Heart left ventricle (tissue), 13 donors: ENCODE measurements at regions not wholly inside any gene's neighbourhood (a gene's known extent, or its start where the extent isn't known, plus 50 kb on each side); places are given as distances from the start of the nearest gene placed in this dataset.

Experiments used
- POLR2A ChIP-seq, 2 donors: fragments of 450-650 bp; IDR thresholded peaks; one replicate each; pipeline ENCODE4 v1.6.1; 2017; ENCODE audit warnings: antibody characterized with exemption in 2 of 2, mild to moderate bottlenecking in 2 of 2, moderate library complexity in 2 of 2
- TF ChIP-seq, protein P1 (sequence below), 12 donors: fragments of 200-600 bp; sonication (generic) in 4 of 12; IDR thresholded peaks; one replicate each; pipeline versions ENCODE4 v1.5.0 to v1.8.0; 2018 to 2022; ENCODE audit warnings: antibody characterized with exemption in 12 of 12, mild to moderate bottlenecking in 5 of 12
- donor health status: ischemic (EF 13 %, LVEDD 7.1; RV severe dilation, severe dysfunction).
- donor health status: DM: no; HTN: yes; CAD: no.
- donor health status: DM: no; HTN: no; CAD: no.
- donor health status: ischemic (EF 25% LVEDD 6.9; RV normal size, moderate dysfunction).
- donor health status: ischemic (EF 25% LVEDD 5.7; RV mildly dilated, moderate dysfunction).
- donor health status: ischemic (EF 35%, LVEDD 5.7; RV mildly dilated, moderate dysfunction).
- donor health status: nonischemic (EF 11% LVEDD 7.7; RV severe dilation, severe dysfunction).
- donor health status: DM: yes; HTN: yes; CAD: no.
- donor health status: PGD.
- donor health status: ischemic (EF 29% LVEDD 5.4; RV normal size, mild dysfunction).
- donor health status: nonischemic (EF 23%, LVEDD 6.1; RV moderate dilation, normal function).

DNA sequence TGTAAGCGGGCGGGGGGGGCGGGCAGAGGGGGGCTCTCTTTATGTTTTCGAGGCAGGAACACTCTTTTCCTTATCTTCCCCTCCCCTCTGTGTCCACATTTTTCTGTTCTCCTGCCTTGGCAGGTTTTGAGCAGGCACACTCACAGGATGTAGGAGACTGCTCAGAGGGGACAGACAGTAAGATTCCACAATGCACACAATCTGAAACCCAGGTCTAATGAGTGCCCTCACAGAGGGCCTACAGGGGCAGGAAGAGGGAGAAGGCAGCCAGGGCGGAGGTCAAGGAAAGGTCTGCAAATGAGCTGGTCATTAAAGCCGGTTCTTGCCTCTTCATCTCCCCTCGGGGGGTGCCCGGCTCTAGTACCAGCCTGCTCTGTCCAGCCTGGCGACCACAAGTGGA, 106.1 kb upstream of the ATP6AP2 start:
- TF ChIP-seq, protein P1, sequence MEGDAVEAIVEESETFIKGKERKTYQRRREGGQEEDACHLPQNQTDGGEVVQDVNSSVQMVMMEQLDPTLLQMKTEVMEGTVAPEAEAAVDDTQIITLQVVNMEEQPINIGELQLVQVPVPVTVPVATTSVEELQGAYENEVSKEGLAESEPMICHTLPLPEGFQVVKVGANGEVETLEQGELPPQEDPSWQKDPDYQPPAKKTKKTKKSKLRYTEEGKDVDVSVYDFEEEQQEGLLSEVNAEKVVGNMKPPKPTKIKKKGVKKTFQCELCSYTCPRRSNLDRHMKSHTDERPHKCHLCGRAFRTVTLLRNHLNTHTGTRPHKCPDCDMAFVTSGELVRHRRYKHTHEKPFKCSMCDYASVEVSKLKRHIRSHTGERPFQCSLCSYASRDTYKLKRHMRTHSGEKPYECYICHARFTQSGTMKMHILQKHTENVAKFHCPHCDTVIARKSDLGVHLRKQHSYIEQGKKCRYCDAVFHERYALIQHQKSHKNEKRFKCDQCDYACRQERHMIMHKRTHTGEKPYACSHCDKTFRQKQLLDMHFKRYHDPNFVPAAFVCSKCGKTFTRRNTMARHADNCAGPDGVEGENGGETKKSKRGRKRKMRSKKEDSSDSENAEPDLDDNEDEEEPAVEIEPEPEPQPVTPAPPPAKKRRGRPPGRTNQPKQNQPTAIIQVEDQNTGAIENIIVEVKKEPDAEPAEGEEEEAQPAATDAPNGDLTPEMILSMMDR (IDR thresholded peaks at IDR 0.05): no peak
- TF ChIP-seq POLR2A (IDR thresholded peaks at IDR 0.05): no peak
